GM12891 (cell line): ENCODE measurements at regions not wholly inside any gene's neighbourhood (a gene's known extent, or its start where the extent isn't known, plus 50 kb on each side); places are given as distances from the start of the nearest gene placed in this dataset.
A peak's percentile ranks its signal among the peaks of the same experiment; 100 is the strongest.

Experiments
- DNase-seq: peaks from one replicate; pipeline ENCODE4 v3.0.0; 2011; ENCODE audit warnings: low spot score; ENCODE audit not compliant: insufficient read length
- FAIRE-seq: peaks from 2 replicates; lab custom pipeline; 2011; peaks lifted over from hg19 to GRCh38; lab: Jason Lieb, UNC
- PAX5 ChIP-seq: IDR thresholded peaks from 2 replicates; pipeline ENCODE4 v1.6.1; 2011; ENCODE audit warnings: low read length, moderate library complexity, mild to moderate bottlenecking; ENCODE audit not compliant: insufficient read depth, severe bottlenecking
- POLR2A ChIP-seq: IDR thresholded peaks from 2 replicates; pipeline ENCODE4 v1.6.1; 2011; ENCODE audit warnings: low read depth, low read length, control low read depth
- POLR2AphosphoS5 ChIP-seq: IDR thresholded peaks from 2 replicates; pipeline ENCODE4 v1.6.1; 2011; ENCODE audit warnings: low read depth, low read length, control low read depth
- POU2F2 ChIP-seq: IDR thresholded peaks from 2 replicates; pipeline ENCODE4 v1.6.1; 2011; ENCODE audit warnings: low read depth, mild to moderate bottlenecking, control low read depth, low read length, moderate library complexity
- SPI1 ChIP-seq: IDR thresholded peaks from 2 replicates; pipeline ENCODE4 v1.6.1; 2011; ENCODE audit warnings: low read depth, low read length, control low read depth
- TAF1 ChIP-seq: IDR thresholded peaks from 2 replicates; pipeline ENCODE4 v1.6.1; 2011; ENCODE audit warnings: low read depth, low read length, control low read depth

GRCh38 chr5:10099548-10099947 lies 150.1 kb downstream of the ATPSCKMT start:
- FAIRE-seq (no peak), DNase-seq (no peak)
- TF ChIP-seq POLR2AphosphoS5 = no peak
- TF ChIP-seq SPI1 = no peak
- no peak for TF ChIP-seq POLR2A
- TF ChIP-seq POU2F2 = no peak
- TF ChIP-seq TAF1 = no peak
- no peak for TF ChIP-seq PAX5

GRCh38 chr5:10091701-10092100 lies 158.0 kb downstream of the ATPSCKMT start:
- FAIRE-seq (no peak), DNase-seq (no peak)
- TF ChIP-seq POLR2AphosphoS5 = no peak
- no peak for TF ChIP-seq POLR2A
- TF ChIP-seq SPI1 = no peak
- no peak for TF ChIP-seq TAF1

GRCh38 chr5:10090074-10090473 lies 159.6 kb downstream of the ATPSCKMT start:
- TF ChIP-seq PAX5 (no peak), TAF1 (no peak), SPI1 (no peak), POLR2AphosphoS5 (no peak), POLR2A (no peak), POU2F2 (no peak)
- FAIRE-seq (no peak), DNase-seq (no peak)

GRCh38 chr5:10085185-10085584 lies 164.5 kb downstream of the ATPSCKMT start:
- no peak for TF ChIP-seq POU2F2
- TF ChIP-seq SPI1 = no peak
- TF ChIP-seq TAF1 = no peak
- no peak for TF ChIP-seq PAX5
- TF ChIP-seq POLR2AphosphoS5 = no peak
- TF ChIP-seq POLR2A = no peak
- no peak for FAIRE-seq
- DNase-seq = no peak

DNA sequence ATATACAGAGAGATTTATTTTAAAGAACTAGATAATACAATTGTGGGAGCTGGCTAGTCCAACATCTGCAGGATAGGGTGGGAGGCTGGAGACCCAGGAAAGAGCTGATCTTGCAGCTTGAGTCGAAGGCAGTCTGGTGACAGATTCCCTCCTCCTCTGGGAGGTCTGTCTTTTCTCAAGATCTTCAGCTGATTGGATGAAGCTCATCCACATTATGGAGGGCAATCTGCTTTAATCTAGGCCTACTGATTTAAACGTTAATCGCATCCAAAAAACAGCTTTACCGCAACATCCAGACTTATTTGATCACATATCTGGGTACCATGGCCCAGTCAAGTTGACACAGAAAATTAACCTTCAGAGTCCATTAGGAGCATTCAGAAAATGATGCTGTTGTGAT lies 168.1 kb downstream of the ATPSCKMT start:
- FAIRE-seq = no peak
- DNase-seq = no peak
- TF ChIP-seq POLR2AphosphoS5 (no peak), POU2F2 (no peak), PAX5 (no peak), TAF1 (no peak), SPI1 (no peak)

DNA sequence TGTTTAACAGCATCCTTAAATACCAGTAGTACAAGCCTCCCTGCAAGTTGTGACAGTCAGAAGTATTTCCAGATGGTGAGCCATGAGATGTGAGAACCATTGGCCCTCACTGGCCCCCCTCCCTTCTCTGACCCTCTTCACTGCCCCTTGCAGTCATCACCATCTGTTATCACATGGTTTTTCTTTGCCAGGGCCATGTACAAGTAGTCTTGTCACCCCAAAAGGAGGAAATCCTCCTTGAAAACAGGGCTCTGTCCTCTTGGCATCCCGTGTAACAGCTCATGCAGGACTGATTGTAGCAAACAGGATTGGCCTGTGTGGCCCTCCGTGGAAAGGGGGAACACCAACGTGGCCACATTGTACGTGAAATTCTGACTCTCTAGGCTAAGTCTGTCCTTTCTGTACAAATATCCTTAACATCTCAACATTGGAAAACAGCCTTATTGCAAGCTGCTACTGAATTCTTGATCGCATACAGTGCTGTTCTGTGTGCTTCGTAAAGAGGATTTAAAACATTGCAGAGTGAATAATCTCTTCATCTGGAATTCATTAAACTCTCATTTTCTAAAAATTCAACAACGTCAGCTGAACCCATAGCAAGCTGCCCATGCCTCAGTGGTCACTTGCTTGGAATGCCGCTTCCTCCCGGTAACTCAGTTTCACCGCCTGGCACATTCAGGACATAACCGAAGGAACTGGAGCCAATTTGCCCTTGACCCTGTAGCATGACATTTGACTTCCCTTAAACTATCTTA lies 171.7 kb downstream of the ATPSCKMT start:
- TF ChIP-seq TAF1 (no peak), POLR2AphosphoS5 (no peak), POU2F2 (no peak), SPI1 (no peak), POLR2A (no peak)
- DNase-seq (no peak), FAIRE-seq (no peak)

DNA sequence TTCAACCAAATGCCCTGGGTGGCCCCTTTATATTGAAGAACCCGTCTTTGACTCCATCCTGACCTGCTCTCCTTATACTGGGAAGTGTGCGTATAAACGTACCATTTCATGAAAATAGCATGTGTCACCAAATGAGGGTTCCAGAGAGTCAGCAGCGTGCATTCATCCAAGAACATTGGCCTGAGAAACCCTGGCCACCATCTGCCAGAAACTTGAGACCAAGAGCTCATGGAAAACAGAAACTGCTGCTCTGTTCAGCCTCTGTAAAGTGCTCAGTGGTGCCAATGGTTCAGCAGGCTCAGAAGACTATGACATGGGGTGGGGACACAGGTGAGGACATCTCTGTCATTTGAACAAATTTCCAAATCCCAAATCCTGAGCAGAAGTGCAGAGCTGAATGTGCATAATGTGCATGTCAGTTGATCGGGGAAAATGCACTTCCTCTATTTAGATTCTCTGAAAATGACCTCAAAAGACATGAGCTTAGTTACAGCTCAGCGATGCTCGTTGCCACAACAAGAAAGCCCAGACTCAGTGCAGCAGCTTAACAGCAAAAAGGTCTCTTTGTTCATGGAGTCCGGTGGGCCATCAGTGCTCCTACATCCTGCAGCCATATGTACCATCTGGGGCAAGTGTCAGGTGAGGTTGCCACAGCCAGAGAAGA lies 176.1 kb downstream of the ATPSCKMT start:
- no peak for FAIRE-seq
- no peak for DNase-seq
- no peak for TF ChIP-seq POU2F2
- TF ChIP-seq PAX5 = no peak
- TF ChIP-seq SPI1 = peak; percentile 87

GRCh38 chr5:10069637-10070313 lies 179.9 kb downstream of the ATPSCKMT start:
- FAIRE-seq = no peak
- no peak for DNase-seq
- TF ChIP-seq SPI1 (no peak), PAX5 (no peak), POU2F2 (no peak), POLR2AphosphoS5 (no peak), TAF1 (no peak), POLR2A (no peak)

DNA sequence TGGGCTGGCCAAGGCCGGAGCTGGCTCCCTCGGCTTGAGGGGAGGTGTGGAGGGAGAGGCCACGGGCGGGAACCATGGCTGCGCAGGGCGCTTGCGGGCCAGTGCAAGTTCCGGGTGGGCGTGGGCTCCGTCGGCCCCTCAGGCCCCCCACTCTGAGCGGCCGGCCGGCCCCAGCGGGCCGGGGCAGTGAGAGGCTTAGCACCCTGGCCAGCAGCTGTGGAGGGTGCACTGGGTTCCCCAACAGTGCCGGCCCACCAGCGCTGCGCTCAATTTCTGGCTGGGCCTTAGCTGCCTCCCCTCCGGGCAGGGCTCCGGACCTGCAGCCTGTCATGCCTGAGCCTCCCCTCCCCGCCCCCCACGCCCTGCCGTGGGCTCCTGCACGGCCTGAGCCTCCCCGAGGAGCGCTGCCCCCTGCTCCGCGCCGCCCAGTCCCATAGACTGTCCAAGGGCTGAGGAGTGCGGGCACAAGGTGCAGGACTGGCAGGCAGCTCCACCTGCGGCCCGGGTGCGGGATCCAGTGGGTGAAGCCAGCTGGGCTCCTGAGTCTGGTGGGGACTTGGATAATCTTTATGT lies 184.2 kb downstream of the ATPSCKMT start:
- DNase-seq (no peak), FAIRE-seq (no peak)
- no peak for TF ChIP-seq TAF1
- no peak for TF ChIP-seq POLR2A
- no peak for TF ChIP-seq POU2F2
- TF ChIP-seq SPI1 = no peak
